ENCODE measurements at regions not wholly inside any gene's neighbourhood (a gene's known extent, or its start where the extent isn't known, plus 50 kb on each side); places are given as distances from the start of the nearest gene placed in this dataset.

DNA sequence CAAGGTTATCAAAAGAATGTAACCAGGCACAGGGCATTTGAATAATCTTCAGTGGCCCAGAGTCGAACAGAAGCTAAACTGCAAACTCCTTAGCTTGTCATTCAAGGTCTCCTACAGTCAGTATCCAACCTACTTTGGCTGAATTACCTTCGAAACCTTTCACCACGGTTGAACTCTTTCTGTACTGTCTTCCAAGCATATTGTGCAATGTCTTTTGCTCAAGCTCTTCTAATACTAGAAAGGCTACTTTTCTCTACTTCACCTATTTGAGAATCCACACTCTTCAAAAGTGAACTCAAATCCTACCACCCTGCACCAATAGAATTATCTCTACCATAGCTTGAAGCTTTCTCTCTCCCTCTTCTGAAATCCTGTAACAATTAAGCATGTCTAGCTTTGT lies 142.9 kb downstream of the NR4A2 start:
- TF ChIP-seq POLR2A (IDR thresholded peaks at IDR 0.05), result no peak
- TF ChIP-seq, protein P1, sequence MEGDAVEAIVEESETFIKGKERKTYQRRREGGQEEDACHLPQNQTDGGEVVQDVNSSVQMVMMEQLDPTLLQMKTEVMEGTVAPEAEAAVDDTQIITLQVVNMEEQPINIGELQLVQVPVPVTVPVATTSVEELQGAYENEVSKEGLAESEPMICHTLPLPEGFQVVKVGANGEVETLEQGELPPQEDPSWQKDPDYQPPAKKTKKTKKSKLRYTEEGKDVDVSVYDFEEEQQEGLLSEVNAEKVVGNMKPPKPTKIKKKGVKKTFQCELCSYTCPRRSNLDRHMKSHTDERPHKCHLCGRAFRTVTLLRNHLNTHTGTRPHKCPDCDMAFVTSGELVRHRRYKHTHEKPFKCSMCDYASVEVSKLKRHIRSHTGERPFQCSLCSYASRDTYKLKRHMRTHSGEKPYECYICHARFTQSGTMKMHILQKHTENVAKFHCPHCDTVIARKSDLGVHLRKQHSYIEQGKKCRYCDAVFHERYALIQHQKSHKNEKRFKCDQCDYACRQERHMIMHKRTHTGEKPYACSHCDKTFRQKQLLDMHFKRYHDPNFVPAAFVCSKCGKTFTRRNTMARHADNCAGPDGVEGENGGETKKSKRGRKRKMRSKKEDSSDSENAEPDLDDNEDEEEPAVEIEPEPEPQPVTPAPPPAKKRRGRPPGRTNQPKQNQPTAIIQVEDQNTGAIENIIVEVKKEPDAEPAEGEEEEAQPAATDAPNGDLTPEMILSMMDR (IDR thresholded peaks at IDR 0.05), result no peak
- Histone ChIP-seq H3K36me3 (no peaks in the 10 kb centered on the region), H3K27me3 (no peaks in the 10 kb centered on the region), H3K9me3 (no peaks in the 10 kb centered on the region), H3K27ac (no peak overlapping the region), H3K4me3 (no peak overlapping the region), H3K4me1 (no peaks in the 10 kb centered on the region)
- intact Hi-C loops (cut with DNase I; ENCODE audit: low total_unique reads), result no loop called here
- DNase-seq, result no peak

DNA sequence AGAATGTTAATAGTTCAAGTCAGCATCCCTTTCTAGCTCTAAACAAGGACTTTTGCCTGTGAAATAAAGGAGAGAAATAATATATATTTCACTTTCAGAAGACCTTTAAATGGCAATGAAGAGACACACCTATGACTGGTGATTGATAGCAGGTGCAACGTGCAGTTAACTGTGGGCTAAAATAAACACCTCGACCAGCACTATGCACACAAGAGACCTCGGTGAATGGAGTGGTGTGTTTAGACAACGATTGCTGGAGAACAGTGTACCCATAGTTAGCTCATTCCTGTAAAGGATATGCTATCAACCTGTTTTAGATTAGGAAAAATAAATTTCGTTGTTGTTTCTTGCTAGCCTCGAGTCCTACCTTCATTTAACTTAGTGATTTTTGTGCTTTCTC lies 143.4 kb downstream of the NR4A2 start:
- TF ChIP-seq, protein P1 (IDR thresholded peaks at IDR 0.05), result no peak
- TF ChIP-seq POLR2A (IDR thresholded peaks at IDR 0.05), result no peak
- no peak overlapping the region for H3K4me3 ChIP-seq
- no peak for DNase-seq
- H3K36me3 ChIP-seq, result no peaks in the 10 kb centered on the region
- H3K27me3 ChIP-seq, result no peaks in the 10 kb centered on the region
- intact Hi-C loops (cut with DNase I; ENCODE audit: low total_unique reads), result no loop called here
- no peak overlapping the region for H3K27ac ChIP-seq
- H3K4me1 ChIP-seq, result no peaks in the 10 kb centered on the region
- H3K9me3 ChIP-seq, result no peaks in the 10 kb centered on the region

DNA sequence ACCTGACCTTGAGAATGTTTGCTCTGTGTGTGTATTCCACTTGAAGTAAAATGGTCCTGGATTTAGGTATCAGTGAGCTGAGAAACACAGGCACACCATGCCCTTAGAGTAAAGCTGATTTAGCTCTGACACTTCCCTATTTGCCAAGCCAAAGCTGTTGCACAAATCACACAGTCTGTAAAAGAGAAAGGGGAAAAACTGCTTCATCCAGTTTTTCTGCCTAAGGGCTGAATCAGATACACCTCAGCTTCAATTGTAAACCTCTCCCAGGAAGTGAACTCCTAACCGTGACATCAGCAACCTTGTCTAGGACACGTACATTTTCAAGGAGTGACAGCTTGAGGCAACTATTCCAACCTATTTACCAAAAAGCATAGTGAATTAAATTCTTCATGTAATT lies 150.4 kb downstream of the NR4A2 start:
- Histone ChIP-seq H3K4me3 (no peak overlapping the region), H3K27me3 (no peaks in the 10 kb centered on the region), H3K4me1 (no peaks in the 10 kb centered on the region), H3K36me3 (no peaks in the 10 kb centered on the region), H3K9me3 (no peaks in the 10 kb centered on the region), H3K27ac (no peak overlapping the region)
- TF ChIP-seq, protein P1 (IDR thresholded peaks at IDR 0.05), result no peak
- TF ChIP-seq POLR2A (IDR thresholded peaks at IDR 0.05), result no peak
- intact Hi-C loops (cut with DNase I; ENCODE audit: low total_unique reads), result no loop called here
- no peak for DNase-seq

DNA sequence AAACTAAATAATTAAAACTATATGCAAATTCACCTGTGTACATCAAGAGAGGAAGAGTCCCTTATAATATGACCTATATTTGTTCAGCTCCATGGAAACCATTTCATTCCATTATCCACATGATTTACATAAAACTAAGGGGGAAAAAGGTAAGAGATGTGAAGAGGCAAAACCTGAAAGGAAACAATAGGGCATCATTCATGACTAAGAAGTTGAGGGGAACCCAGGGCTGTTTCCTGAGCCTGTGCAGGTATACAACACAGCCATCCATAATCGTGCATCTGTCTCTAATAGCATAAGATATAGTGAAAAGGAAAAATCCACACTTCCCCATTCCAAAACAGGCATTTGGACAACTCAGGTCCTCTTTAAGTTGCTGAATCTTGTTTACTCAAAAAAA lies 151.3 kb downstream of the NR4A2 start:
- H3K9me3 ChIP-seq, result no peaks in the 10 kb centered on the region
- no peaks in the 10 kb centered on the region for H3K27me3 ChIP-seq
- intact Hi-C loops (cut with DNase I; ENCODE audit: low total_unique reads), result no loop called here
- no peaks in the 10 kb centered on the region for H3K36me3 ChIP-seq
- no peak overlapping the region for H3K4me3 ChIP-seq
- DNase-seq, result no peak
- H3K4me1 ChIP-seq, result no peaks in the 10 kb centered on the region
- H3K27ac ChIP-seq, result no peak overlapping the region
- TF ChIP-seq, protein P1 (IDR thresholded peaks at IDR 0.05), result no peak
- TF ChIP-seq POLR2A (IDR thresholded peaks at IDR 0.05), result no peak

DNA sequence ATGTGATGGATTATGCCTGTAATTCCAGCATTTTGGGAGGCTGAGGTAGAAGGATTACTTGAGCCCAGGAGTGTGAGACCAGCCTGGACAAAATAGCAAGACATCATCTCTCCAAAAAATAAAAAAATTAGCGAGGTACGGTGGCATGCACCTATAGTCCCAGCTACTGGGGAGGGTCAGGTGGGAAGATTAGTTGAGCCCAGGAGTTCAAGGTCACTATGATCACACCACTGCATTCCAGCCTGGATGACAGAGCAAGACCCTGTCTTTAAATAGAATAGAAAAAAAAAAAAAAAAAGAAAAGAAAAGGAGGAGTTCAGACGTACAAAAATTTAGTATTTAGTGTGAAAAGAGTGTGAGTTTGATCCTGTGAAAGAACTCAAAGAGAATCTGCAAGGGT lies 154.9 kb downstream of the NR4A2 start:
- H3K4me3 ChIP-seq, result no peak overlapping the region
- no peak for TF ChIP-seq POLR2A (IDR thresholded peaks at IDR 0.05)
- TF ChIP-seq, protein P1 (IDR thresholded peaks at IDR 0.05), result no peak
- intact Hi-C loops (cut with DNase I; ENCODE audit: low total_unique reads), result no loop called here
- no peaks in the 10 kb centered on the region for H3K27me3 ChIP-seq
- no peak for DNase-seq
- H3K4me1 ChIP-seq, result no peaks in the 10 kb centered on the region
- H3K9me3 ChIP-seq, result no peaks in the 10 kb centered on the region
- H3K27ac ChIP-seq, result no peak overlapping the region
- no peaks in the 10 kb centered on the region for H3K36me3 ChIP-seq
